ENCODE measurements at regions not wholly inside any gene's neighbourhood (a gene's known extent, or its start where the extent isn't known, plus 50 kb on each side); places are given as distances from the start of the nearest gene placed in this dataset.

DNA sequence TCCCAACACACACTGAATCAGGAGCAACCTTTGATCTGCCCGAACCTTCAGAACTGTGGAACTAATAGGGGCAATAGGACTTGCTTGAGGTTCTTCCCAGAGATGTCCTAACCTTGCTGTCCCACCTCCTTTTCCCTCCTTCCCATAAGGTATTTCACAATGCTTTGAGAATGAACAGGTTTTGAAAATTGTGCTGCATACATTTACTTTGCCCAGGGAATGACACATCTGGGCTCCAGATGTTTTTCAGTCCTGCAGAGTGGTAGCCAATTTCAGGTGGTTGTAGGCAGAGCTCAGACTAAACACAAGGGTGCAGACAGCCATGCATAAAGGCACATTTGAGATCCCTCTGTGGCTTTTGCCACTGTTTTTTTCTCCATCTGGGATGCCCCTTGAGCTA is 206.7 kb upstream of the PWP1 start:
- no peak overlapping the region for H3K4me3 Mint-ChIP-seq
- no peaks in the 10 kb centered on the region for H3K36me3 Mint-ChIP-seq
- H3K9me3 Mint-ChIP-seq: no peaks in the 10 kb centered on the region
- H3K27ac Mint-ChIP-seq: no peak overlapping the region
- no peaks in the 10 kb centered on the region for H3K27me3 Mint-ChIP-seq
- H3K4me1 Mint-ChIP-seq: peaks cover 22% of the 10 kb centered on the region
- no peak for DNase-seq

DNA sequence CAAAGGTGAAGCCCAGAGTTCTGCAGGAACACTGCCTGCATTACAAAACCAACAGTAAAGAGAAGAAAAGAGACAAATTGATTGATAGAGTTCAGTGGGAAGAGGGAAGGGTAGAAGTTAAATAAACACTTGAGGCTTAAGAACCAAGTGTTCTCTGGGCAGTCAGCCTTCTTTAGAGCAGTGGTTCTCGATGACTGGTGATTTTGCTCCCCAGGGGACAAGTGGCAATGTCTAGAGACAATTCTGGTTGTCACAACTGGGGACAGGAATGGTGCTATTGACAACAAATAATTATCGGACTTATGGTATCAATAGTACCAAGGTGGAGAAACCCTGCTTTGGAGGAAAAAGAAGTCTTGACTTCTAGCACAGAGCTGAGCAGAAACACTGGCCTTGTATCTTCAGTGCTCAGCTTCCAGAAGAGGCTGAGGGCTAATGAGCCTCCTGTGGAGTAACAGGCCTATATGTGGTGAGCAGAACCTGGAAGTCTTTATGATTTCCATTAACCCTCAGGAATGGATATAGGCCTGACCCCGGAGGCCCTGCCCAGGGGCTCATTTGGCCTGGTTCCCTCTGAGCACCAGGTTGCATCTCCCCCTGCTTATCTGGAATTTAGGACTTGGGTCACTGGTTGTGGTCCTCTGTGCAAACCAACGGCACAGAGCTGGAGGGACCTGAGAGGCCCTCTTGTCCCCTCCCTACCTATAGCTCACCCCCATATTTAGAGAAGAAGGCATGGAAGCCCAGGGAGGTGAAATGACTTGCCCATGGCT is 204.6 kb upstream of the PWP1 start:
- no peak overlapping the region for H3K4me3 Mint-ChIP-seq
- no peak for DNase-seq
- H3K9me3 Mint-ChIP-seq: no peaks in the 10 kb centered on the region
- H3K27ac Mint-ChIP-seq: no peak overlapping the region
- H3K27me3 Mint-ChIP-seq: no peaks in the 10 kb centered on the region
- peaks cover 20% of the 10 kb centered on the region for H3K4me1 Mint-ChIP-seq
- H3K36me3 Mint-ChIP-seq: no peaks in the 10 kb centered on the region

DNA sequence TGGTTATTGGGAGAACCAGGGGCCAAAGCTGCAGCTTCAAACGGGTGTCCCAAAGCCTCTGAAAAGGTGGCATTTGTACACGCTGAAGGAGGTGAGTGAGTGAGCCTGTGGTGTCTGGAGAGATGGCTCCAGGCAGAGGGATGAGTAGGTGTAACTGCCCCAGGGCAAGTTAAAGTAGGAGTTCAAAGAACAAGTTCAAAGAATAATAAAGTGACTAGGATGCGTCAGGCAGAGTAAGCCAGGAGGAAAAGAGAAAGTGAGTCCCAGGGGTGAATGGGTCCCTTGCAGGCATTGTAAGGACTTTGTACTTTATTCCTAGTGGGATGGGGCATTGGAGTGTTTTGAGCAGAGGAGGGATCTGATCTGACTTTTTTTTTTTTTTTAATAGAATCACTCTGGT is 201.4 kb upstream of the PWP1 start:
- Mint-ChIP-seq H3K9me3 (no peaks in the 10 kb centered on the region), H3K4me1 (peaks cover 40% of the 10 kb centered on the region), H3K27ac (no peak overlapping the region), H3K4me3 (no peak overlapping the region), H3K36me3 (no peaks in the 10 kb centered on the region), H3K27me3 (no peaks in the 10 kb centered on the region)
- DNase-seq: no peak

DNA sequence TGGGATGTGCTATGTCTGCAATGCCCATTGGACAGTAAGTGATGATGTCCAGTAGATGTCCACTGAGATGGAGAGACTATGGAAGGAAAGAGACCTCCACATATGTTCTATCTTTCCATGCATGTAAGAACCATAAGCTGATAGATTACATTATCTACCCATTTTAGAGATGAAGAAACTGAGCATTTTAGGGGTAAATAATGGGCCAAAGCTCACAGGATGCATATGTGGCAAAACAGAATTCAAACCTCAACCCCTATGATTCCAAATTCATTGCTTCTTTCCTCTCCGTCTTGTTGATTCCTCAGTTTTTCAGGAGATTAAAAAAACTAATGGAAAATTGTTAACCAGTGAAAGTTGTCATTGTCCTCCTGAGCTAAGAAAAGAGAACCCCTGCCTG is 200.7 kb upstream of the PWP1 start:
- Mint-ChIP-seq H3K4me3 (no peak overlapping the region), H3K27ac (no peak overlapping the region), H3K4me1 (peaks cover 40% of the 10 kb centered on the region), H3K9me3 (no peaks in the 10 kb centered on the region), H3K27me3 (no peaks in the 10 kb centered on the region), H3K36me3 (no peaks in the 10 kb centered on the region)
- DNase-seq: no peak

DNA sequence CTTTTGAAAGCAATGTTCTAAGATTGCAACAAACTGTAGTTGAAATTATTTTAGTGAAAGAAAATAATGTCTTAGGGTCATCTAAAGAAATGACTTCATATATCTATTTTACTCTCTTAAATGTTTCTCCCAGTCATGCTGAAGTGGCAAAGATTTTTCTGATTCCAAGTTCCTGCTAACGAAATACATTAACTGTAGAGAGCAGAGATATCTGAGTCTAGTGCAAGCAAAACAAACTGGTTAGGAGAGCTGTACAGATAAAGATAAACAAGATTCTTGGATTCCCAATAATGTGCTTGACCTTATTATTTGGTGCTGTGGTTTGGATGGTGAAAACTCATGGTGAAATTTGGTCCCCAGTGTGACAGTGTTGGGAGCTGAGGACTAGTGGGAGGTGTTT is 199.9 kb upstream of the PWP1 start:
- H3K4me3 Mint-ChIP-seq: no peak overlapping the region
- H3K36me3 Mint-ChIP-seq: no peaks in the 10 kb centered on the region
- H3K27ac Mint-ChIP-seq: no peak overlapping the region
- H3K27me3 Mint-ChIP-seq: no peaks in the 10 kb centered on the region
- no peaks in the 10 kb centered on the region for H3K9me3 Mint-ChIP-seq
- peaks cover 40% of the 10 kb centered on the region for H3K4me1 Mint-ChIP-seq
- DNase-seq: no peak

GRCh38 chr12:107486140-107486892 is 199.3 kb upstream of the PWP1 start:
- Mint-ChIP-seq H3K9me3 (no peaks in the 10 kb centered on the region), H3K4me3 (no peak overlapping the region), H3K27me3 (no peaks in the 10 kb centered on the region), H3K27ac (no peak overlapping the region), H3K36me3 (no peaks in the 10 kb centered on the region), H3K4me1 (peaks cover 40% of the 10 kb centered on the region)
- no peak for DNase-seq

- Mint-ChIP-seq H3K27me3 (no peaks in the 10 kb centered on the region), H3K4me3 (no peak overlapping the region), H3K9me3 (no peaks in the 10 kb centered on the region), H3K36me3 (no peaks in the 10 kb centered on the region), H3K4me1 (peaks cover 45% of the 10 kb centered on the region), H3K27ac (no peak overlapping the region)
- no peak for DNase-seq
Measured at GRCh38 chr12:107487011-107487680, 198.5 kb upstream of the PWP1 start.

DNA sequence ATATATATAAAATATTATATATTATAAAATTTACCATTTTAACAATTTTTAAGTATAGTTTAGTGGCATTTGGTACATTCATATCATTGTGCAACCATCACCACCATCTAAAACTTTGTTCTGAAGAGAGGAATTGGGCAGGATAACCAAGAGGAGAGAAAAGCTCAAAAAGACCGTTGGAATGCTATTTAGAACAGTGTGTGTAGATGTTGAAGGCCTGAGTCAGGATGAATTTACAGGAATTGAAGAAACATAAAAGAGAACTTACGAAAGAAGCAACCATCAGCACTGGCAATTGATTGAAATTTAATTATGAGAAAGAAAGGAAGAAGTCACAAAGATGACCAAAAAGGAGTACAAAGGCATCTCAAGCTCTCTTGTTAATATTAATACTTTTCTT is 196.9 kb upstream of the PWP1 start:
- Mint-ChIP-seq H3K27ac (no peak overlapping the region), H3K4me3 (no peak overlapping the region), H3K9me3 (no peaks in the 10 kb centered on the region), H3K4me1 (peaks cover 55% of the 10 kb centered on the region), H3K27me3 (no peaks in the 10 kb centered on the region), H3K36me3 (no peaks in the 10 kb centered on the region)
- no peak for DNase-seq

GRCh38 chr12:107490010-107490409 is 195.6 kb upstream of the PWP1 start:
- H3K4me1 Mint-ChIP-seq: peaks cover 53% of the 10 kb centered on the region
- no peaks in the 10 kb centered on the region for H3K36me3 Mint-ChIP-seq
- DNase-seq: no peak
- H3K27me3 Mint-ChIP-seq: no peaks in the 10 kb centered on the region
- H3K4me3 Mint-ChIP-seq: no peak overlapping the region
- H3K9me3 Mint-ChIP-seq: no peaks in the 10 kb centered on the region
- no peak overlapping the region for H3K27ac Mint-ChIP-seq

- no peak overlapping the region for H3K4me3 Mint-ChIP-seq
- no peaks in the 10 kb centered on the region for H3K9me3 Mint-ChIP-seq
- no peaks in the 10 kb centered on the region for H3K27me3 Mint-ChIP-seq
- H3K36me3 Mint-ChIP-seq: peaks cover 1% of the 10 kb centered on the region
- no peak for DNase-seq
- H3K27ac Mint-ChIP-seq: no peak overlapping the region
- peaks cover 35% of the 10 kb centered on the region for H3K4me1 Mint-ChIP-seq
Measured at GRCh38 chr12:107491856-107492255, 193.7 kb upstream of the PWP1 start.

- Mint-ChIP-seq H3K27me3 (no peaks in the 10 kb centered on the region), H3K27ac (peak overlapping the region; percentile 13), H3K36me3 (peaks cover 7% of the 10 kb centered on the region), H3K9me3 (no peaks in the 10 kb centered on the region), H3K4me3 (no peak overlapping the region), H3K4me1 (peaks cover 28% of the 10 kb centered on the region)
- no peak for DNase-seq
Measured at GRCh38 chr12:107492393-107493134, 193.0 kb upstream of the PWP1 start.

DNA sequence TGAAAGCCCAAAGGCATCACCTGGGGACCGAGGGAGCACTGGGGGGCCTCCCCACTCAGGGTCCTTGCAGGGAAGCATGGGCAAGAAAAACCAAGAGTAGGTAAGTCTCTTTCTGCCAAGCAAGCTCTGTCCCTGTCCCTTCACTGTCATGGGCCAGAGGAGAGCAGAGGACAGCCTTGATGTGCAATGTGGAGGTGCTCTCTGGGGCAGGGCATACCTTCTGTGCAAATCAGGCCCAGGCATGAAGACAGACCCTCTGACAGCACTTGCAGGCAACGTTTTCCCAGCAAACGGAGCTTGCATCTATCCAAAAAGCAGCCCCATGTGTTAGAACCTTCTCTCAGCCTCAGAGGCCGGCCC is 192.5 kb upstream of the PWP1 start:
- H3K4me3 Mint-ChIP-seq: no peak overlapping the region
- H3K27me3 Mint-ChIP-seq: no peaks in the 10 kb centered on the region
- H3K9me3 Mint-ChIP-seq: no peaks in the 10 kb centered on the region
- no peak overlapping the region for H3K27ac Mint-ChIP-seq
- peaks cover 12% of the 10 kb centered on the region for H3K36me3 Mint-ChIP-seq
- peaks cover 23% of the 10 kb centered on the region for H3K4me1 Mint-ChIP-seq
- no peak for DNase-seq

GRCh38 chr12:107493666-107494065 is 191.9 kb upstream of the PWP1 start:
- Mint-ChIP-seq H3K27me3 (no peaks in the 10 kb centered on the region), H3K4me1 (peaks cover 20% of the 10 kb centered on the region), H3K36me3 (peaks cover 12% of the 10 kb centered on the region), H3K9me3 (no peaks in the 10 kb centered on the region), H3K27ac (no peak overlapping the region), H3K4me3 (no peak overlapping the region)
- DNase-seq: no peak

GRCh38 chr12:107494331-107494730 is 191.3 kb upstream of the PWP1 start:
- H3K27ac Mint-ChIP-seq: no peak overlapping the region
- peaks cover 19% of the 10 kb centered on the region for H3K4me1 Mint-ChIP-seq
- no peaks in the 10 kb centered on the region for H3K9me3 Mint-ChIP-seq
- DNase-seq: no peak
- H3K27me3 Mint-ChIP-seq: no peaks in the 10 kb centered on the region
- no peak overlapping the region for H3K4me3 Mint-ChIP-seq
- H3K36me3 Mint-ChIP-seq: peaks cover 12% of the 10 kb centered on the region

- Mint-ChIP-seq H3K4me1 (peaks cover 19% of the 10 kb centered on the region), H3K27me3 (no peaks in the 10 kb centered on the region), H3K27ac (no peak overlapping the region)
Measured at GRCh38 chr12:107495604-107496003, 190.0 kb upstream of the PWP1 start.

More at GRCh38 chr12:107495604-107496003, 190.0 kb upstream of the PWP1 start:
- no peak overlapping the region for H3K4me3 Mint-ChIP-seq
- no peaks in the 10 kb centered on the region for H3K9me3 Mint-ChIP-seq
- H3K36me3 Mint-ChIP-seq: peaks cover 12% of the 10 kb centered on the region
- DNase-seq: no peak
